IMR-90 (cell line): ENCODE measurements at regions not wholly inside any gene's neighbourhood (a gene's known extent, or its start where the extent isn't known, plus 50 kb on each side); places are given as distances from the start of the nearest gene placed in this dataset.

Experiments used
- ATAC-seq: fragments of 200-7000 bp; cut with Tn5 transposase; 2 replicates; pipeline ENCODE4 v1.9.1; 2020; ENCODE audit warnings: low read depth, mild to moderate bottlenecking, moderate library complexity
- BruUV-seq: library from RNA; stranded (reverse); fragments of 400-500 nt; replicated peaks from 2 replicates; lab custom pipeline; 2021; lab: Mats Ljungman, UMichigan
- CTCF ChIA-PET: fragments of 300-600 bp; formaldehyde crosslinking; extraction: SDS; loops from one replicate; lab custom pipeline; 2021; ENCODE audit warnings: antibody characterized with exemption; lab: Yijun Ruan, JAX
- POLR2A ChIA-PET: fragments of 300-600 bp; sonication (Branson Sonifier 250); formaldehyde crosslinking; loops from one replicate; lab custom pipeline; 2022; ENCODE audit warnings: antibody characterized with exemption; ENCODE audit not compliant: unreplicated experiment; lab: Charles Lee
- DNase-seq: peaks from one replicate; pipeline ENCODE4 v3.0.0; 2013
- H2AFZ ChIP-seq: replicated peaks from 2 replicates; pipeline ENCODE3; 2013; ENCODE audit warnings: low read length, mild to moderate bottlenecking; ENCODE audit not compliant: poor library complexity
- H2AK5ac ChIP-seq: 2 replicates; pipeline ENCODE4 v1.6.1; 2013; ENCODE audit warnings: low read depth, low read length, inconsistent platforms
- H2AK9ac ChIP-seq: replicated peaks from 2 replicates; pipeline ENCODE3; 2013; ENCODE audit warnings: mild to moderate bottlenecking, low read depth, low read length, moderate library complexity; ENCODE audit not compliant: poor library complexity
- H2BK120ac ChIP-seq: 2 replicates; pipeline ENCODE4 v1.6.1; 2013; ENCODE audit warnings: low read depth, low read length, inconsistent platforms
- H2BK15ac ChIP-seq: 3 replicates; pipeline ENCODE4 v1.6.1; 2013; ENCODE audit warnings: low read depth, low read length, inconsistent platforms
- H2BK20ac ChIP-seq: 2 replicates; pipeline ENCODE4 v1.6.1; 2013; ENCODE audit warnings: low read depth, mild to moderate bottlenecking, inconsistent platforms, low read length, moderate library complexity
- H2BK5ac ChIP-seq: 2 replicates; pipeline ENCODE4 v1.6.1; 2013; ENCODE audit warnings: mild to moderate bottlenecking, low read depth, low read length, inconsistent platforms; ENCODE audit not compliant: poor library complexity, severe bottlenecking
- H3K14ac ChIP-seq: replicated peaks from 2 replicates; pipeline ENCODE4 v1.6.1; 2013; ENCODE audit warnings: low read depth, low read length, inconsistent platforms
- H3K18ac ChIP-seq: 2 replicates; pipeline ENCODE4 v1.6.1; 2013; ENCODE audit warnings: low read depth, low read length, control low read depth
- H3K23ac ChIP-seq: 2 replicates; pipeline ENCODE4 v1.6.1; 2013; ENCODE audit warnings: low read depth, low read length, inconsistent platforms
- H3K27ac ChIP-seq: 2 replicates; pipeline ENCODE4 v1.5.1; 2013; ENCODE audit warnings: mild to moderate bottlenecking, control low read depth, low read length; ENCODE audit not compliant: insufficient read depth
- H3K27me3 ChIP-seq: 2 replicates; pipeline ENCODE4 v1.6.1; 2013; ENCODE audit warnings: low read length; ENCODE audit not compliant: control insufficient read depth, insufficient read depth
- H3K36me3 ChIP-seq: 2 replicates; pipeline ENCODE4 v1.6.1; 2013; ENCODE audit warnings: low read length, mixed read lengths; ENCODE audit not compliant: control insufficient read depth, insufficient read depth
- H3K4ac ChIP-seq: 2 replicates; pipeline ENCODE4 v1.6.1; 2013; ENCODE audit warnings: low read depth, low read length, inconsistent platforms
- H3K4me1 ChIP-seq: 2 replicates; pipeline ENCODE4 v1.6.1; 2013; ENCODE audit warnings: low read length, mixed read lengths; ENCODE audit not compliant: control insufficient read depth, insufficient read depth
- H3K4me2 ChIP-seq: 2 replicates; pipeline ENCODE4 v1.6.1; 2013; ENCODE audit warnings: low read depth, mild to moderate bottlenecking, control low read depth, low read length, moderate library complexity
- H3K4me3 ChIP-seq: 2 replicates; pipeline ENCODE4 v1.5.1; 2013; ENCODE audit warnings: low read depth, mild to moderate bottlenecking, control low read depth, low read length, moderate library complexity; ENCODE audit not compliant: insufficient read depth
- H3K56ac ChIP-seq: 2 replicates; pipeline ENCODE4 v1.6.1; 2013; ENCODE audit warnings: low read length, inconsistent platforms; ENCODE audit not compliant: insufficient read depth; ENCODE audit errors: extremely low read depth
- H3K79me1 ChIP-seq, 2 experiments: 2 replicates each; pipeline ENCODE4 v1.6.1; 2013; ENCODE audit warnings: low read length in 2 of 2, inconsistent platforms in 1 of 2, low read depth in 1 of 2
- H3K9ac ChIP-seq: 2 replicates; pipeline ENCODE4 v1.6.1; 2013; ENCODE audit warnings: low read depth, low read length, control low read depth
- H3K9me1 ChIP-seq: 2 replicates; pipeline ENCODE4 v1.6.1; 2013; ENCODE audit warnings: low read length, inconsistent platforms; ENCODE audit not compliant: insufficient read depth
- H3K9me3 ChIP-seq: 2 replicates; pipeline ENCODE4 v1.6.1; 2013; ENCODE audit warnings: low read length; ENCODE audit not compliant: control insufficient read depth, insufficient read depth
- H4K20me1 ChIP-seq: 2 replicates; pipeline ENCODE4 v1.6.1; 2013; ENCODE audit warnings: low read length, inconsistent platforms; ENCODE audit not compliant: insufficient read depth
- H4K5ac ChIP-seq: 2 replicates; pipeline ENCODE4 v1.6.1; 2013; ENCODE audit warnings: mild to moderate bottlenecking, low read depth, low read length, control low read depth
- H4K8ac ChIP-seq, 2 experiments: 2 replicates each; pipeline ENCODE4 v1.6.1; 2013; ENCODE audit warnings: low read depth in 2 of 2, low read length in 2 of 2, control low read depth in 1 of 2, inconsistent platforms in 1 of 2
- H4K91ac ChIP-seq: 2 replicates; pipeline ENCODE4 v1.6.1; 2013; ENCODE audit warnings: low read depth, low read length, inconsistent platforms; ENCODE audit not compliant: insufficient read depth
- BHLHE40 ChIP-seq: fragments of 150-350 bp; IDR thresholded peaks from 2 replicates; pipeline ENCODE4 v1.6.1; 2016; ENCODE audit warnings: mild to moderate bottlenecking, low read depth, low read length
- CHD1 ChIP-seq: IDR thresholded peaks from 2 replicates; pipeline ENCODE4 v1.6.1; 2012; ENCODE audit warnings: low read depth, low read length, improper control_type of control experiment
- FOS ChIP-seq: fragments of 150-350 bp; IDR thresholded peaks from 2 replicates; pipeline ENCODE4 v1.6.1; 2016; ENCODE audit warnings: low read depth, low read length
- MAFK ChIP-seq: IDR thresholded peaks from 2 replicates; pipeline ENCODE4 v1.6.1; 2012; ENCODE audit warnings: low read depth, low read length, improper control_type of control experiment
- MAZ ChIP-seq: IDR thresholded peaks from 2 replicates; pipeline ENCODE4 v1.6.1; 2012; ENCODE audit warnings: low read depth, mild to moderate bottlenecking, low read length, improper control_type of control experiment, moderate library complexity, borderline replicate concordance
- NFE2L2 ChIP-seq: fragments of 150-350 bp; IDR thresholded peaks from 2 replicates; pipeline ENCODE4 v1.6.1; 2016; ENCODE audit warnings: low read depth, mild to moderate bottlenecking, low read length
- RAD21 ChIP-seq: IDR thresholded peaks from 2 replicates; pipeline ENCODE4 v1.6.1; 2012; ENCODE audit warnings: low read length, improper control_type of control experiment
- RFX5 ChIP-seq: IDR thresholded peaks from 2 replicates; pipeline ENCODE4 v1.8.0; 2012; ENCODE audit warnings: low read depth, mild to moderate bottlenecking, low read length, moderate library complexity
- SMC3 ChIP-seq: fragments of 150-350 bp; IDR thresholded peaks from 2 replicates; pipeline ENCODE4 v1.6.1; 2016; ENCODE audit warnings: low read depth, mild to moderate bottlenecking, antibody characterized with exemption, low read length, moderate library complexity
- dilution Hi-C: fragments of 300-500 bp; cut with HindIII; formaldehyde crosslinking; loops from one replicate; pipeline ENCODE4 v1.14.3; 2018; ENCODE audit warnings: low sequenced_read_pairs; ENCODE audit not compliant: unreplicated experiment
- in situ Hi-C: fragments of 300-500 bp; cut with MboI; formaldehyde crosslinking; loops from 3 replicates; pipeline ENCODE4 v1.14.3; 2019; ENCODE audit warnings: low sequenced_read_pairs, inconsistent platforms, mixed read lengths
- intact Hi-C: fragments of 100-400 bp; cut with micrococcal nuclease; formaldehyde crosslinking; loops from 2 replicates; pipeline ENCODE4 v1.10.0; 2022
- TF ChIP-seq, protein P1 (sequence below): conservative IDR thresholded peaks from 2 replicates; pipeline ENCODE4 v1.5.1; 2012; ENCODE audit warnings: mild to moderate bottlenecking, low read depth, low read length, improper control_type of control experiment
- TF ChIP-seq, protein P2 (sequence below): fragments of 150-350 bp; IDR thresholded peaks from 2 replicates; pipeline ENCODE4 v1.6.1; 2016; ENCODE audit warnings: low read depth, mild to moderate bottlenecking, low read length, moderate library complexity, borderline replicate concordance

DNA sequence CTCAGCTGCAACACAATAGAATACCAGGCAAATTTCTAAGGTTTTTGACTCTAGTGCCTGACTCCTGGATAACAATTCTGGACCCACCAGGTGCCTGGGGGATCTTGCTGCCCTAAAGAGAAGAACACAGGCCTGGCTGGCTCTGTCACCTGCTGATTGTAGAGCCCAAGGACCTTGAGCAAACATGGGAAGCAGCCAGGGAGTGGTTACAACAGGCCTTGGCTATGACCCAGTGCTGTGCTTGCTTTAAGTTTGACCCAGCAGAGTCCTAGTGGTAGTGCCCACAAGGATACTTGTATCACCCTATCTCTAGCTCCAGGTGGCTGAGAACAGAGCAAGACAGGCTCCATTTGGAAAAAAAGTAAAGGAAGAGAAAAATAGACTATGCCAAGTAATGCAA lies 176.8 kb upstream of the DCAF12L2 start:
- Histone ChIP-seq H3K23ac (no peak overlapping the region), H3K56ac (no peak overlapping the region), H4K5ac (no peak overlapping the region), H3K4me2 (no peak overlapping the region), H2AK9ac (no peak overlapping the region), H3K4me1 (no peaks in the 10 kb centered on the region), H3K9ac (no peak overlapping the region), H2BK5ac (no peak overlapping the region), H3K9me1 (no peaks in the 10 kb centered on the region), H3K79me1 (no peaks in the 10 kb centered on the region), H4K20me1 (no peaks in the 10 kb centered on the region), H4K91ac (no peak overlapping the region), H3K27ac (no peak overlapping the region), H4K8ac (no peak overlapping the region), H3K9me3 (peaks cover 5% of the 10 kb centered on the region; the same call in 1 of the 2 replicates), H3K4me3 (no peak overlapping the region), H2AFZ (no peak overlapping the region), H3K27me3 (no peaks in the 10 kb centered on the region), H2BK120ac (no peak overlapping the region), H2AK5ac (no peak overlapping the region), H2BK15ac (no peak overlapping the region), H3K4ac (no peak overlapping the region), H3K36me3 (no peaks in the 10 kb centered on the region), H2BK20ac (no peak overlapping the region), H3K14ac (no peak overlapping the region), H3K18ac (no peak overlapping the region)
- ChIA-PET CTCF (no interaction called here), POLR2A (no interaction called here)
- intact Hi-C loops: no loop called here
- no peak for TF ChIP-seq BHLHE40
- TF ChIP-seq, protein P1, sequence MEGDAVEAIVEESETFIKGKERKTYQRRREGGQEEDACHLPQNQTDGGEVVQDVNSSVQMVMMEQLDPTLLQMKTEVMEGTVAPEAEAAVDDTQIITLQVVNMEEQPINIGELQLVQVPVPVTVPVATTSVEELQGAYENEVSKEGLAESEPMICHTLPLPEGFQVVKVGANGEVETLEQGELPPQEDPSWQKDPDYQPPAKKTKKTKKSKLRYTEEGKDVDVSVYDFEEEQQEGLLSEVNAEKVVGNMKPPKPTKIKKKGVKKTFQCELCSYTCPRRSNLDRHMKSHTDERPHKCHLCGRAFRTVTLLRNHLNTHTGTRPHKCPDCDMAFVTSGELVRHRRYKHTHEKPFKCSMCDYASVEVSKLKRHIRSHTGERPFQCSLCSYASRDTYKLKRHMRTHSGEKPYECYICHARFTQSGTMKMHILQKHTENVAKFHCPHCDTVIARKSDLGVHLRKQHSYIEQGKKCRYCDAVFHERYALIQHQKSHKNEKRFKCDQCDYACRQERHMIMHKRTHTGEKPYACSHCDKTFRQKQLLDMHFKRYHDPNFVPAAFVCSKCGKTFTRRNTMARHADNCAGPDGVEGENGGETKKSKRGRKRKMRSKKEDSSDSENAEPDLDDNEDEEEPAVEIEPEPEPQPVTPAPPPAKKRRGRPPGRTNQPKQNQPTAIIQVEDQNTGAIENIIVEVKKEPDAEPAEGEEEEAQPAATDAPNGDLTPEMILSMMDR: no peak
- no peak for TF ChIP-seq MAZ
- TF ChIP-seq, protein P2, sequence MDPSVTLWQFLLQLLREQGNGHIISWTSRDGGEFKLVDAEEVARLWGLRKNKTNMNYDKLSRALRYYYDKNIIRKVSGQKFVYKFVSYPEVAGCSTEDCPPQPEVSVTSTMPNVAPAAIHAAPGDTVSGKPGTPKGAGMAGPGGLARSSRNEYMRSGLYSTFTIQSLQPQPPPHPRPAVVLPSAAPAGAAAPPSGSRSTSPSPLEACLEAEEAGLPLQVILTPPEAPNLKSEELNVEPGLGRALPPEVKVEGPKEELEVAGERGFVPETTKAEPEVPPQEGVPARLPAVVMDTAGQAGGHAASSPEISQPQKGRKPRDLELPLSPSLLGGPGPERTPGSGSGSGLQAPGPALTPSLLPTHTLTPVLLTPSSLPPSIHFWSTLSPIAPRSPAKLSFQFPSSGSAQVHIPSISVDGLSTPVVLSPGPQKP: no peak
- TF ChIP-seq MAFK: no peak
- no peak for TF ChIP-seq RAD21
- no peak for TF ChIP-seq FOS
- no peak for TF ChIP-seq SMC3
- TF ChIP-seq NFE2L2: no peak
- no peak for TF ChIP-seq RFX5
- TF ChIP-seq CHD1: no peak
- no peak for DNase-seq
- no peak for ATAC-seq
- in situ Hi-C loops: no loop called here
- dilution Hi-C loops: no loop called here
- BruUV-seq: no TSS peak
